ENCODE measurements at regions not wholly inside any gene's neighbourhood (a gene's known extent, or its start where the extent isn't known, plus 50 kb on each side); places are given as distances from the start of the nearest gene placed in this dataset.

DNA sequence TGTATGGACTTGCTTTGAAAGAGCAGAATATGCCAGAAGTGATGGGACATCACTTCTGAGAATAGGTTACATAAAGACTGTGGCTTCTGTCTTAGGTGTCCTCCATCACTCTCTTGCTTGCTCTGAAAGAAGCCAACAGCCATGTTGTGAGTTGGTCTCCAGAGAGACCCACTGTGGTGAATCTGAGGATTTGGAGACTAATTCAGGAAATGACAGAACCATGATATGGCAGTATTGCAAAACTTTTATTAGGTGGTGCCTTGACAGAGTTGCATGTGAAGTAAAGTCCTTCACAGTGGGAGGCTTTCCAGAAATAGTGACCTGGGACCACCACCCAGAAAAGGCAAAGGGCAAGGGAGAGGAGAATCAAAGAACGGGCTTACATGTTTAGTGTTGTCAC, 628.6 kb downstream of the KCNT2 start:
- TF ChIP-seq GATA3 (IDR thresholded peaks at IDR 0.05; ENCODE audit: low read depth, low read length) (no peak), GATA2 (IDR thresholded peaks at IDR 0.05; ENCODE audit: low read depth, low read length) (no peak)

DNA sequence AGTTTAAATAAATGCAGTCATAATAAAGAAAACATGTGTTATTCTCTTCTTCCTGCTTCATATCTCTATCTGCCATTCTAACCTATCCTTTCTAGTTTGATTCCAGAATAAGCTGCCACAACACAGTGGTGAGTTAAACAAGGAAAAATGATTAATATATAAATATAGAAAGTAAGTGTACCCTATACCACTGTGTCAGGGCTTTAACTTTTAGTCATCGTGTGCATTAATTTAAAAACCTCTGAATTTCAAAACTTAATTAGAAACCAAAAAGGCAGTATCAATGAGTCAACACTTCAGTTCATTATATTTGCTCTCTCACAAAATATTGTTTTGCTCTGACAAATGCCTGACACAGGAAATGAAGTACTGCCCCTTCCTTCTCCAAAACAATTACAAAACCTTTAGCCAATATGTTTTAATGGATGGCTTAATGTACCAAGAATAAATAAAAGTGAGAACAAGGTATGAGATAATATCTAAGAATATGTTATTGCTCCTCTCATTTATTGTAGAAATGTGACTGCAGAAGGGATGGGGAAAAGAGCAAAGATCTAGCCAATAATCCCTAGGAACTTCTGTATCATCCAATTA, 634.8 kb downstream of the KCNT2 start:
- TF ChIP-seq GATA3 (IDR thresholded peaks at IDR 0.05; ENCODE audit: low read depth, low read length) (no peak), GATA2 (IDR thresholded peaks at IDR 0.05; ENCODE audit: low read depth, low read length) (no peak)

DNA sequence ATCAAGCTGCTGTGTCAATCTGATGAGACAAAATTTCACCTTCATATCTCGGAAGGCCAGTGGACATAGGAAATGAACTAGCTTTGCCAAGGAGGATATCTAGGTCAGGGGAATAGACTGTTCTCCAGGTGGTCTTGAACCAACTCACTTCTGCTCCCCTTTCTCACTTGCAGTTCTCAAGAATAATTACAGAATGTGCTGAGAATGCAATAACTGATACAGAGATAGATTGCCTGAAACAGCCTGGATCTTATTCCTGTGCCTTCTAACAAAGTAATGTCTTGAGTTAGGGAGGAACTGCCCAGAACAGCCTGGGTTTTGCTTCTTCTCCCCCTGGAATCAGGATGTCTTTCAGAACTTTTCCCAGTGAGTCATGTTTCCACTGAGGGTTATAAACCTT, 636.7 kb downstream of the KCNT2 start:
- TF ChIP-seq GATA3 (IDR thresholded peaks at IDR 0.05; ENCODE audit: low read depth, low read length) = no peak
- no peak for TF ChIP-seq GATA2 (IDR thresholded peaks at IDR 0.05; ENCODE audit: low read depth, low read length)

DNA sequence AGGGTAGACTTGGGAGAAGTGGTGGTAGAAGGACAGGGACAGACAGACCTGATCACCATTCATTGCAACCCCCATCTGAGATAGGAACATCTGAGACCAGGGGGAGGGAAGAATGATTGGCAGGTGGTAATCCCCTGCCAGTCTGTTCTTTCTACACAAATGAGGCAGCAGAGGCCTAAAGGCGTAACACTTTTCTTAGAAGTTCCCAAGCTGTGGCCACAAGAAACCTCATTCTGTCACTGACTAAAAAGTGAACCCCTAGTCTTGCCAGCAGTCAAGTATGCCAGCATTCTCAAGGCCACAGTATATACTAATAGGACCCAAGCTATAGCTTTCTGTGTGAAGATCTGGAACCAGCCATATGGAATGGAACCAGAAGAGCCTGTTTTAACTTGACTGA, 638.0 kb downstream of the KCNT2 start:
- TF ChIP-seq GATA3 (IDR thresholded peaks at IDR 0.05; ENCODE audit: low read depth, low read length) = no peak

DNA sequence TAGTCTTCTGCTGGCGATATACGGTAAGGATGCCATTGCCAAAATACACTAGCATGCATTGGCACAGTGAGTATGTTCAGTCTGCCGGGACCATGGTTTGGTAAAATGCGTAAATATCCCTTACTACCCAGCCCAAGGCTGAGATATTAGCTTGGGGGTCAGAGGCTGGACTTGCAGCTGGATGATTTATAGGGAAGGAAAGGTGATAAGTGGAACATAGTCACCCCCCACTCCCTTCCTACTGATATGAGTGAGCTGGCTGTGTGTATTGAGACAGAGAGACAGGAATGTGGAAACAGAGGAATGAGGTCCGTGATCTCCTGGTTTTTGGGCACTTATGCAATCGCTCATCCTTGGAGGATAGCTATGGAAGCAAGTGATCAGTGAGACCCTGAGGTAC, 642.8 kb downstream of the KCNT2 start:
- no peak for TF ChIP-seq GATA3 (IDR thresholded peaks at IDR 0.05; ENCODE audit: low read depth, low read length)
- no peak for TF ChIP-seq GATA2 (IDR thresholded peaks at IDR 0.05; ENCODE audit: low read depth, low read length)

DNA sequence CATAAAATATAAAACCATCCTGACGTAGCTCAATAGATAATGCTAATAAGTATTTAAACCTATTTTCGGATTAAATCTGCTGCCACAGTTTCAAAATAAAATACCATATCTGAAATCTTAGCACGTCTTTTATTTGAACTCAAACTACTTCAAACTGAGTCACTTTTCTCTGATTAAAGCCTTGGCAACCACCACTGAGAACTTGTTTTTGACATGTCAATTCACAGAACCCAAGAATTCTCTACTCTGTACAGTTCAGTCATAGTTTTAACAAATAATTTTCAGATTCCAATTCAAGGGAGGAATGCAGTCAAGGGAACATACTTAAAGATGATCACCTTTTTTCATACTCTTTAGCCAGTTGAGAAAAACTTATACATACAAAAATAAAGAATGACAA, 643.2 kb downstream of the KCNT2 start:
- no peak for TF ChIP-seq GATA3 (IDR thresholded peaks at IDR 0.05; ENCODE audit: low read depth, low read length)
- no peak for TF ChIP-seq GATA2 (IDR thresholded peaks at IDR 0.05; ENCODE audit: low read depth, low read length)

DNA sequence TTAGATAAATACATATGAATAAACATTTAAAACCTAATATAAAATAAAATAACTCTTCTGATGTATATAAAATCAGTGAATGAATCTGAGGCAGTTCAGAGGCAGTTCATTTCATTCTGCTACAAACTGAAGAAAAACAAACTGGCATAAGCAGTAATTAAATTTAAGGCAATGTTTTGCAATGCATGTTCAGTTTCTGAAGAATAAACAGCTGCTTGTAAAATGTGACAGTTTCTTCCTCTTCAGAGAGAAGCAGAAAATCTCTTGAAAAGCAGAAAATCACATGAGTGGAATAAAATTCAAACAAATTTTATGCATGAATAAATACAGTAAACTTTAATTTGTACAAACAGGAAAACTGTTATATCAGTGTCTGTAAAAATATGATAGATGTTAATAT, 643.7 kb downstream of the KCNT2 start:
- TF ChIP-seq GATA2 (IDR thresholded peaks at IDR 0.05; ENCODE audit: low read depth, low read length) = no peak
- no peak for TF ChIP-seq GATA3 (IDR thresholded peaks at IDR 0.05; ENCODE audit: low read depth, low read length)

DNA sequence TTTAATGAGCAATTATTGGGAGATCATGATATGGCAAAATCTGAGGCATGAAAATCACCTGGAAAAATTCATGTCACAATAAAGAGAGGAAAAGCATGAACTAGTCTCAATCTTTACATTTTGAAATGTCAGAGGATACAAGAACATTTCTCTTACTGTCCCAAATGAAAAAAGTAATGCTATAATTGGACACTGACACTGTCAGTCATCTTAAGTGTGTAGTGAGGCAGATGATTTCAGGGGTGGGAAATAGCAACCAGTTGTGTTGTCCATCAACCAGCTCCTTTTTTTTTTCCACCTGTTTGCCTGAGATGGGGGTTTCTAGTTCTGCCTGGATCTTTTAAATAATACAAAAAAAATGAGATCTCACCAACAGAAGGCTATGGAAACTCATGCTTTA, 646.2 kb downstream of the KCNT2 start:
- TF ChIP-seq GATA2 (IDR thresholded peaks at IDR 0.05; ENCODE audit: low read depth, low read length) (no peak), GATA3 (IDR thresholded peaks at IDR 0.05; ENCODE audit: low read depth, low read length) (no peak)

DNA sequence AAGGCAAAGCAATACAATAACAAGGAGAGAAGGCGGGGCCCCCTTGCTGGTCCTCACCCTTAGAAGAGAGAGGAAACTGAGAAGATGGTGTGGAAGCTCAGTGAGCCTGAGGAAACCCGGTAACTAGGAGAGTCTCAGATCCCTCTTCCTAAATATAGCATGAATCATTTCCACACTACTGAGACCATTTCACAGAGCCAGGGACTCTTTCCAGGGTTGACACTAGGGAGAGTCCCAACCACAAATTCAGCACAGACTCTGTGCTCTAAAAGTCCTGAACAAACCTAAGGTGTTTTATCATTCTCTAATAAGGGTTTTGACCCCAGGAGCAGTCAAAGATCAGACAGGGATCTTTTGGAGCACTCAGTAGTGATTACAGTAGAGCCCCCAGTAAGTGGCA, 647.7 kb downstream of the KCNT2 start:
- TF ChIP-seq GATA2 (IDR thresholded peaks at IDR 0.05; ENCODE audit: low read depth, low read length) (no peak), GATA3 (IDR thresholded peaks at IDR 0.05; ENCODE audit: low read depth, low read length) (no peak)

DNA sequence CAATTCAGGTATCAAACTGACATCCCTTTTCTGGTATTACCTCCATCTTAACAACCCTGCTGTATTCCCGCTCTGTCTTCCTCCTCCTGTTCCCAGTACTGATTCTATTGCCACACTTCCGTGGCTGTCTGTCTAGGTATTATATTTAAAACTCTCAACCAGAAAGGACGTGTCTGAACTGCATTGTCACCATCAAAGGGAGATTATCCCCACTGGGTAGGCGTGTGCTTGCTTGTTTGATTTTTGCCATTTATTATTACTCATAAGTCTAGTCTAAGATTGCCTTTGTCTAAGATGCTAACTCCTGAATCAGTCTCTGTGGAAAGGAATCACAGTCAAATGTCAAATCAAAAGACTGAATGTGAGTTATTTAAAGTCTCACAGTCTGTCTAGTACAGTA, 650.1 kb downstream of the KCNT2 start:
- TF ChIP-seq GATA3 (IDR thresholded peaks at IDR 0.05; ENCODE audit: low read depth, low read length) (no peak), GATA2 (IDR thresholded peaks at IDR 0.05; ENCODE audit: low read depth, low read length) (no peak)

DNA sequence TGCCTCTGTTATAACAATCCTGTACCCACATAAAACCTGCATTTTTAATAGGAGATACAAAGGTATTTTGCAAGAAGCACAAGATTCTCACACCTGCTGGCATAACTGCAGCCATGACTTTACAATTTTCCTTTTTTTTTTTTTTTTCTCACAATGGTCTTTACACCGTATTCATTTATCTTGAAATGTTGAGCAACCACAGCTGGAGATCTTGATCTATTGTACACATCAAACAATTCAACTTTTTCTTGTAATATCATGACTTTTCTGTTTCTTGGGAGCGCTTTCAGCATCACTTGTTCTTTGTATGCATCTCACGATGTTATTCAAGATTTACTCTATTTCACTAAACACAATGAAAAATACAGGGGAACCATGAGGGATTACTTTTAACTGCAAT, 651.4 kb downstream of the KCNT2 start:
- TF ChIP-seq GATA3 (IDR thresholded peaks at IDR 0.05; ENCODE audit: low read depth, low read length) = no peak
- no peak for TF ChIP-seq GATA2 (IDR thresholded peaks at IDR 0.05; ENCODE audit: low read depth, low read length)

DNA sequence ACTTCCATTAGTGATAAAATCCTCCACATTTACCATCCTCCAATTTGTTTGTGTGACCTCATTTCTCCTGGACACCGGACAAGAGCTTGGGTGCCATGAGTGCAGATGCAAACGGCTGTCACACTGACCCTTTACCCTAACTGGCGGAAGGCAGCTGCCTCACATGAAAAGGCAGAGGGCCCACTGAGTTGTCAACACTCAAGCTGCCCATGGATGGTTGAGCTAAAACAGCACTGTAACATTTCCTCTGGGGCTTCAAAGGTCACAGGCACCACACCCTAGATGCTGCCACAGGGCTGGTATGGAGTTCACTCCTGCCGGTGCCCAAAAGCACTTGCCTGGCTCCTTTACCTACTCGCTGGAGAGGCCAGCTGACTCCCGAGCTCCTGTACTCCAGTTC, 653.4 kb downstream of the KCNT2 start:
- TF ChIP-seq GATA3 (IDR thresholded peaks at IDR 0.05; ENCODE audit: low read depth, low read length) = no peak
- no peak for TF ChIP-seq GATA2 (IDR thresholded peaks at IDR 0.05; ENCODE audit: low read depth, low read length)

DNA sequence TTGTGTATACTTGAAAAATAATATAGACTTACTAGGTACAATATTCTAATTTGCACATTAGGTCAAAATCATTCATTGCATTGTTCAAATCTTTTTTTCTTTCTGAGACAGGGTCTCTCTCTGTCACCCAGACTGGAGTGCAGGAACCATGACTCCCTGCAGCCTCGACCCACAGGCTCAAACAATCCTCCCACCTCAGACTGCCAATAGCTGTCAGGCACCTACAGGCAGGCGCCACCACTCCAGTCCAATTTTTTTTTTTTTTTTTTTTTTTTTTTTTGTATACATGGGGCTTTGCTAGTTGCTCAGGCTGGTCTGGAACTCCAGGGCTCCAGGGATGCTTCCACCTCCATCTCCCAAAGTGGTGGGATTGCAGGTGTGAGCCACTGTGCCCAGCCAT, 656.9 kb downstream of the KCNT2 start:
- TF ChIP-seq GATA3 (IDR thresholded peaks at IDR 0.05; ENCODE audit: low read depth, low read length) = no peak
- no peak for TF ChIP-seq GATA2 (IDR thresholded peaks at IDR 0.05; ENCODE audit: low read depth, low read length)

DNA sequence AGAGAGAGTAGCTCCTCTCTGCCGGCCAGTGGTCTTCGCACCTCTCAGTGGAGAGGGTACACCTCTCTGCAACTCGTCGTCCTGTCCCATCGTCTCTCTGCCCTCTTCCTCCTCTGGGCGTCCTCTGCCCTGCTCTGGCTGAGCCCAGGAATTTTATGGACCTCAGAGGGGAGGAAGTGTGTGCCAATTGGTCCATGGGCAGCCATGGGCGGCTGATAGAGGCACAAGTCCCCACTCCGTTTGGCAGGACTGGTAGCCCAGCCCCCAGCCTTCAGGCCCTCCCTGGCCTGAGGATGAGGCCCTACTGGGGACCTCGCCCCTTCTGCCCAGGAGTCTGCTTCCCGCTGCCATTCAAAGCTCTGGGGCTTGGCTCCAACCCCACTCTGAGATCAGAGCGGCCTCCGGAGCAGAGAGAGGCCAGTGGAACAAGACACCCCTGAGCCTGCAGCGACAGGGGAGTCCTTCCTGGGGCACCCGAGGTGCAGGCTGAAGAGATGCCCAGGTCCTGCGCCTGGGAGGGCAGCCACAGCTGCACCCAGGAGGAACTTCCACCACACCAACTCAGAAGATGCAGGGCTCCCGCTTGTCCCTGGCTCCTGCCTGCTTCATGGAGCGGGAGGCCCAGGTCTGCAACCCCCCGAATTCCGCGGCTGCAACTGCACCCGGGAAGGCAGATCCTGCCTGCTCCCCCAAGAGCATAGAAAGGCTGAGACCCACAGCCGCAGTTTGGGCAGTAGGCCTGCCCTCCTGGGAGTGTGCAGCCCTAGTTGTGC, 659.9 kb downstream of the KCNT2 start:
- TF ChIP-seq GATA3 (IDR thresholded peaks at IDR 0.05; ENCODE audit: low read depth, low read length) (no peak), GATA2 (IDR thresholded peaks at IDR 0.05; ENCODE audit: low read depth, low read length) (no peak)

DNA sequence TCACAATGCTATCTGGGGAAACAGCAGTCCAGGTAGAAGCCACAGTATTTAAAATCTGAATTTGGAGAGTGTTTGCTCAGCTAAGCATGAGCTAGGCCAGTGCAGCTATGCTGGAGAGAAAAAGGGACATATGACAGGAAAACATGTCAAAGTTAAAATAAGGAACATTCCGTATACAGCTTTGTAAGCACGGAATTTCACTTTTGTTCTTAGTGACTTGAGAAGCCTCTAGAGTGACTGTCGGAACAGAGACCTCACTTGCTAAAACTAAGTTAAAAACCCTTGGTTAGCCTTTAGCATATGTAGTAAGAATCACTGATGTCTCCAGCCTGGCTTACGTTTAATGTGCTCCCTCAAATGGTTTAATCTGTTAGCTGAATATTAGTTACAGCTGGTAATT, 661.7 kb downstream of the KCNT2 start:
- TF ChIP-seq GATA3 (IDR thresholded peaks at IDR 0.05; ENCODE audit: low read depth, low read length) (no peak), GATA2 (IDR thresholded peaks at IDR 0.05; ENCODE audit: low read depth, low read length) (no peak)
